Heart left ventricle (tissue), 13 donors: ENCODE measurements at regions not wholly inside any gene's neighbourhood (a gene's known extent, or its start where the extent isn't known, plus 50 kb on each side); places are given as distances from the start of the nearest gene placed in this dataset.

Experiments used
- POLR2A ChIP-seq, 2 donors: fragments of 450-650 bp; IDR thresholded peaks; one replicate each; pipeline ENCODE4 v1.6.1; 2017; ENCODE audit warnings: antibody characterized with exemption in 2 of 2, mild to moderate bottlenecking in 2 of 2, moderate library complexity in 2 of 2
- TF ChIP-seq, protein P1 (sequence below), 12 donors: fragments of 200-600 bp; sonication (generic) in 4 of 12; IDR thresholded peaks; one replicate each; pipeline versions ENCODE4 v1.5.0 to v1.8.0; 2018 to 2022; ENCODE audit warnings: antibody characterized with exemption in 12 of 12, mild to moderate bottlenecking in 5 of 12
- donor health status: ischemic (EF 13 %, LVEDD 7.1; RV severe dilation, severe dysfunction).
- donor health status: DM: no; HTN: yes; CAD: no.
- donor health status: DM: no; HTN: no; CAD: no.
- donor health status: ischemic (EF 25% LVEDD 6.9; RV normal size, moderate dysfunction).
- donor health status: ischemic (EF 25% LVEDD 5.7; RV mildly dilated, moderate dysfunction).
- donor health status: ischemic (EF 35%, LVEDD 5.7; RV mildly dilated, moderate dysfunction).
- donor health status: nonischemic (EF 11% LVEDD 7.7; RV severe dilation, severe dysfunction).
- donor health status: DM: yes; HTN: yes; CAD: no.
- donor health status: PGD.
- donor health status: ischemic (EF 29% LVEDD 5.4; RV normal size, mild dysfunction).
- donor health status: nonischemic (EF 23%, LVEDD 6.1; RV moderate dilation, normal function).

DNA sequence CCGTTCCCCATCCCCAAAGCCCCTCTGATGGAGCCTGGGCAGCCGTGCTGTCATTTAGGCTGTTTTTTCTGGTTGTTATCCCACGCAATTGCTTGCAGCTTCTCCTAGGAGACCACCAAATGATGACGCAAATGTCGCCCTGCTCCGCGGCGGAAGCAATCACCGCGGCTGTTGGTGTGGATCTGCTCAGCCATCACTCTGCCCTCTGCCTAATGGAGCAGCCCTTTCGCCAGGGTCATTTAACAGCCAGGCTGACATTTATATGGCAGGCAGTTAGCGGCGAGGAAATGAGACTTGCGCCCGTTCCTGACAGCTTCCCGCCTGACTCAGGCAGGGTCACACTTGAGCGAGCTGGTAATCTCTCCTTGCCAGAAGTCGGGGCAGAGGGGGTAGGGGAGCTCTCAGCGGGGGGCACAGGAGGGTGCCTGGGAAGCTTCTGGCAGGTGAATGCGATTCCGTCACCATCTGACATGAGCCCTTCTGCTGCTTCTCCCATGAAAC, 97.9 kb upstream of the RTL6 start:
- TF ChIP-seq, protein P1, sequence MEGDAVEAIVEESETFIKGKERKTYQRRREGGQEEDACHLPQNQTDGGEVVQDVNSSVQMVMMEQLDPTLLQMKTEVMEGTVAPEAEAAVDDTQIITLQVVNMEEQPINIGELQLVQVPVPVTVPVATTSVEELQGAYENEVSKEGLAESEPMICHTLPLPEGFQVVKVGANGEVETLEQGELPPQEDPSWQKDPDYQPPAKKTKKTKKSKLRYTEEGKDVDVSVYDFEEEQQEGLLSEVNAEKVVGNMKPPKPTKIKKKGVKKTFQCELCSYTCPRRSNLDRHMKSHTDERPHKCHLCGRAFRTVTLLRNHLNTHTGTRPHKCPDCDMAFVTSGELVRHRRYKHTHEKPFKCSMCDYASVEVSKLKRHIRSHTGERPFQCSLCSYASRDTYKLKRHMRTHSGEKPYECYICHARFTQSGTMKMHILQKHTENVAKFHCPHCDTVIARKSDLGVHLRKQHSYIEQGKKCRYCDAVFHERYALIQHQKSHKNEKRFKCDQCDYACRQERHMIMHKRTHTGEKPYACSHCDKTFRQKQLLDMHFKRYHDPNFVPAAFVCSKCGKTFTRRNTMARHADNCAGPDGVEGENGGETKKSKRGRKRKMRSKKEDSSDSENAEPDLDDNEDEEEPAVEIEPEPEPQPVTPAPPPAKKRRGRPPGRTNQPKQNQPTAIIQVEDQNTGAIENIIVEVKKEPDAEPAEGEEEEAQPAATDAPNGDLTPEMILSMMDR (IDR thresholded peaks at IDR 0.05) = no peak
- TF ChIP-seq POLR2A (IDR thresholded peaks at IDR 0.05) = no peak
